H7 (cell line): ENCODE measurements at regions not wholly inside any gene's neighbourhood (a gene's known extent, or its start where the extent isn't known, plus 50 kb on each side); places are given as distances from the start of the nearest gene placed in this dataset.

ENCODE experiments used
- DNase-seq: peaks from one replicate; pipeline ENCODE4 v3.0.0; 2012
- H3K27me3 ChIP-seq: 2 replicates; pipeline ENCODE4 v1.6.0; 2011; ENCODE audit warnings: mild to moderate bottlenecking, low read length; ENCODE audit not compliant: control insufficient read depth, insufficient read depth
- H3K36me3 ChIP-seq: replicated peaks from 2 replicates; pipeline ENCODE4 v1.5.1; 2011; ENCODE audit warnings: low read length; ENCODE audit not compliant: control insufficient read depth, insufficient read depth
- H3K4me3 ChIP-seq: 2 replicates; pipeline ENCODE4 v1.5.1; 2011; ENCODE audit warnings: low read depth, mild to moderate bottlenecking, control low read depth, low read length, moderate library complexity; ENCODE audit not compliant: insufficient read depth

- no peak for DNase-seq
- H3K27me3 ChIP-seq = no peaks in the 10 kb centered on the region
- H3K36me3 ChIP-seq = no peaks in the 10 kb centered on the region
- no peak overlapping the region for H3K4me3 ChIP-seq
These were observed 93.2 kb downstream of the TBX19 start for GRCh38 chr1:168373869-168374268.

GRCh38 chr1:168372861-168373371, 92.2 kb downstream of the TBX19 start:
- Histone ChIP-seq H3K4me3 (no peak overlapping the region), H3K36me3 (no peaks in the 10 kb centered on the region), H3K27me3 (no peaks in the 10 kb centered on the region)
- no peak for DNase-seq

GRCh38 chr1:168372307-168372706, 91.6 kb downstream of the TBX19 start:
- H3K27me3 ChIP-seq = no peaks in the 10 kb centered on the region
- no peak overlapping the region for H3K4me3 ChIP-seq
- no peak for DNase-seq
- no peaks in the 10 kb centered on the region for H3K36me3 ChIP-seq

DNA sequence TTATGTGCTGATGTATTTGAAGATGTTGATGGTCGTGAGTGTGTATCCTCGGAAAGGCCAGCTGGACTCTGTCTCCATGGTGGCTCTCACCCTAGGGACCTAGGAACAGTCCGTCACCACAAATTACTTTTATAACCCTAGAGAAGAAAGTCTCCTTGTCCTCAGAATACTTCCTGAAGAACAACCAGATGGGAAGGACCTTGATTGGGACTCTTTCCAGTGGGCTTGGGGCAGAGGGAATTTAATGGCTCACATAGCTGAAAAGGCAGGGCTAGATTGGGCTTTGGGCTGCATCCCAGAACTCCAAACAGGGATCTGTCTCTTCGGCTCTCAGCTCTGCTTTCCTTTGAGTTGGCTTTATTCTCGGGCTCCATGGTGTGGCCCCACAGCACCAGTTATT, 90.8 kb downstream of the TBX19 start:
- DNase-seq = no peak
- Histone ChIP-seq H3K4me3 (no peak overlapping the region), H3K27me3 (no peaks in the 10 kb centered on the region), H3K36me3 (no peaks in the 10 kb centered on the region)

DNA sequence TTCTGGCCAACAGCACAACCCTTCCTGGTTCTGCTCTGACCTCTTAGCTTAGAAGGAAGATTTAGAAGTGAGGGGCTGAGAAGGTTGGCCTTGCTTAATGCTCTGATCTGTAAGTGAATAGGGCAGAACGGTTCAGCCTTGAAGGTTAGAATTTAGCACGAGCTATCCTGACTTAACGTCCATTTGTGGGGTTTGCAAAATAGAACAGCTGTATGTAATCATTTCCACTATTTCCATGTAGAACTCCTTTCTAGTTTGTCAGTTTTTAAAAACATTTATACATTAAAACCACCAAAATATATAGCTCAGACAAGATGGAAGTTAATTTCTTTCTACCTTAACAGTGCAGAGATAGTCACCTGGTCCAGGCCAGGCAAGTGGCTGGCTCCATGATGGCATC, 89.9 kb downstream of the TBX19 start:
- DNase-seq = no peak
- Histone ChIP-seq H3K36me3 (no peaks in the 10 kb centered on the region), H3K27me3 (no peaks in the 10 kb centered on the region), H3K4me3 (no peak overlapping the region)

GRCh38 chr1:168369655-168370054, 89.0 kb downstream of the TBX19 start:
- DNase-seq = no peak
- Histone ChIP-seq H3K36me3 (no peaks in the 10 kb centered on the region), H3K27me3 (no peaks in the 10 kb centered on the region), H3K4me3 (no peak overlapping the region)

DNA sequence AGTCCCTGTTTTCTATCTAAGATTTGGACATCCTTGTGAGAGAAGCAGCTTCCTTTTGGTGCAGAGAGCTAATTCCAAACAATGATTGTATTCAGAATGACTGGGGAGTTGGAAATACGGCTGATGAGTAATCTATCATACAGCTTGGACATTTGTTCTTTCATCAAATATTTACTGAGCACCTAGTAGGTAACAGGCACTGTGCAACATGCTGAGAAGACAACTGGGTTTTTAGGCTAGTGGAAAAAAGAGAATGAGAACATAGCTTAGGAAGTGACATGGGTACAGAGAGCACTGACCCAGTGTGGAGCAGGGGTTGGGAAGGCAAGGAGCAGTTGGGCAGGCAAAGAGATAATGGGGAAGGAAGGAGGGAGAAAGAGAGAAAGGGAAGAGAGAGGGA, 87.5 kb downstream of the TBX19 start:
- DNase-seq = no peak
- H3K36me3 ChIP-seq = no peaks in the 10 kb centered on the region
- no peaks in the 10 kb centered on the region for H3K27me3 ChIP-seq
- no peak overlapping the region for H3K4me3 ChIP-seq

- DNase-seq = peak; percentile 5
- no peaks in the 10 kb centered on the region for H3K27me3 ChIP-seq
- no peaks in the 10 kb centered on the region for H3K36me3 ChIP-seq
- H3K4me3 ChIP-seq = no peak overlapping the region
These were observed 85.2 kb downstream of the TBX19 start for GRCh38 chr1:168365719-168366479.
